HCT116 (cell line): ENCODE measurements at regions not wholly inside any gene's neighbourhood (a gene's known extent, or its start where the extent isn't known, plus 50 kb on each side); places are given as distances from the start of the nearest gene placed in this dataset.

Experiments used
- CTCF ChIP-seq, 3 experiments: fragments of 200-600 bp in 1 of 3; sonication (generic) in 1 of 3; IDR thresholded peaks in 2 of 3; conservative IDR thresholded peaks in 1 of 3; 2 replicates each; pipeline ENCODE4 v1.5.1; 2012 to 2017; ENCODE audit warnings: low read depth in 2 of 3, low read length in 2 of 3, antibody characterized with exemption in 1 of 3, borderline replicate concordance in 1 of 3, control low read depth in 1 of 3, mild to moderate bottlenecking in 1 of 3, mixed read lengths in 1 of 3, mixed run types in 1 of 3, moderate library complexity in 1 of 3; ENCODE audit not compliant: insufficient read depth in 1 of 3
- EGR1 ChIP-seq: IDR thresholded peaks from 2 replicates; pipeline ENCODE4 v1.6.1; 2012; ENCODE audit warnings: low read depth
- EZH2 ChIP-seq: fragments of 200-600 bp; sonication (generic); IDR thresholded peaks from 2 replicates; pipeline ENCODE4 v1.6.1; 2017; ENCODE audit warnings: antibody characterized with exemption, mixed run types
- EZH2phosphoT487 ChIP-seq: fragments of 200-600 bp; IDR thresholded peaks from 2 replicates; pipeline ENCODE4 v1.6.1; 2018; ENCODE audit warnings: antibody characterized with exemption, borderline replicate concordance
- POLR2AphosphoS5 ChIP-seq: IDR thresholded peaks from 2 replicates; pipeline ENCODE4 v1.6.1; 2011; ENCODE audit warnings: mild to moderate bottlenecking, low read depth, low read length, moderate library complexity

- no peak for TF ChIP-seq EZH2phosphoT487
- TF ChIP-seq CTCF (IDR thresholded peaks at IDR 0.05 in 2 of 3, conservative IDR thresholded peaks at IDR 0.05 in 1 of 3; ENCODE audit: borderline replicate concordance in 1 of 3, insufficient read depth in 1 of 3, low read depth in 2 of 3, low read length in 2 of 3) = no peak
- no peak for TF ChIP-seq EGR1
- no peak for TF ChIP-seq EZH2
- TF ChIP-seq POLR2AphosphoS5 = no peak
Observed at GRCh38 chr16:62648256-62648655, 612.0 kb upstream of the CDH8 start.
